Neural cell (in vitro differentiated cells): ENCODE measurements at regions not wholly inside any gene's neighbourhood (a gene's known extent, or its start where the extent isn't known, plus 50 kb on each side); places are given as distances from the start of the nearest gene placed in this dataset.

Source experiments
- EP300 ChIP-seq: fragments of 450-650 bp; conservative IDR thresholded peaks from 2 replicates; pipeline ENCODE4 v1.6.1; 2014; ENCODE audit warnings: antibody characterized with exemption, mild to moderate bottlenecking, moderate library complexity; ENCODE audit not compliant: poor library complexity, severe bottlenecking
- EZH2 ChIP-seq: fragments of 200-600, 300-800 bp; shearing (Covaris generic), sonication (generic); IDR thresholded peaks from 2 replicates; pipeline ENCODE4 v1.6.1; 2014; ENCODE audit warnings: antibody characterized with exemption, low read length, borderline replicate concordance, mild to moderate bottlenecking; ENCODE audit not compliant: insufficient read depth, poor library complexity, severe bottlenecking
- POLR2AphosphoS5 ChIP-seq: IDR thresholded peaks from 2 replicates; pipeline ENCODE4 v1.6.1; 2012
- RAD21 ChIP-seq: fragments of 450-650 bp; conservative IDR thresholded peaks from 2 replicates; pipeline ENCODE4 v1.6.1; 2014; ENCODE audit warnings: antibody characterized with exemption, mild to moderate bottlenecking, moderate library complexity
- TAF1 ChIP-seq: IDR thresholded peaks from 2 replicates; pipeline ENCODE4 v1.6.1; 2012; ENCODE audit warnings: low read depth
- TF ChIP-seq, protein P1 (sequence below): fragments of 450-650 bp; IDR thresholded peaks from 2 replicates; pipeline ENCODE4 v1.5.1; 2014; ENCODE audit warnings: antibody characterized with exemption, mild to moderate bottlenecking, moderate library complexity; ENCODE audit not compliant: poor library complexity, severe bottlenecking
- TF ChIP-seq, protein P2 (sequence below): IDR thresholded peaks from 2 replicates; pipeline ENCODE4 v1.6.1; 2012; ENCODE audit warnings: borderline replicate concordance

DNA sequence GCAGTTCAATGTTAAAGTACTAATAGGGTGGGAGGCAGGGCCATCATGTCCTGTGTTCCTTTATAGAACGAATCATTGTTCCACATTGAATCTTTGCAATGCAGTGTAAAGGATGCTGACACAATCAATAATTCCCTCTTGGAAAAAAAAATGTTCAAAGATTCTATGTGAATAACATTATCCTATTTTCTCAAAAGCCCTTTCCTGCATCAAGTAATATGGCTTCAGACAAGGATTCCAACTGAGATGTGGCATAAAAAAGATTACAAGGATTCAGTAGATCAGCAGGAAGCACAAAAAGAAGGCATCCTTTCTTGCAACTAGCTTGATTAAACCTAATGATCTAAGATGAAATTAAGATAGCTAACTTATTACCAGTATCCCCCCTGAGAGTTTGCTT lies 454.0 kb upstream of the CADM2 start:
- TF ChIP-seq, protein P1, sequence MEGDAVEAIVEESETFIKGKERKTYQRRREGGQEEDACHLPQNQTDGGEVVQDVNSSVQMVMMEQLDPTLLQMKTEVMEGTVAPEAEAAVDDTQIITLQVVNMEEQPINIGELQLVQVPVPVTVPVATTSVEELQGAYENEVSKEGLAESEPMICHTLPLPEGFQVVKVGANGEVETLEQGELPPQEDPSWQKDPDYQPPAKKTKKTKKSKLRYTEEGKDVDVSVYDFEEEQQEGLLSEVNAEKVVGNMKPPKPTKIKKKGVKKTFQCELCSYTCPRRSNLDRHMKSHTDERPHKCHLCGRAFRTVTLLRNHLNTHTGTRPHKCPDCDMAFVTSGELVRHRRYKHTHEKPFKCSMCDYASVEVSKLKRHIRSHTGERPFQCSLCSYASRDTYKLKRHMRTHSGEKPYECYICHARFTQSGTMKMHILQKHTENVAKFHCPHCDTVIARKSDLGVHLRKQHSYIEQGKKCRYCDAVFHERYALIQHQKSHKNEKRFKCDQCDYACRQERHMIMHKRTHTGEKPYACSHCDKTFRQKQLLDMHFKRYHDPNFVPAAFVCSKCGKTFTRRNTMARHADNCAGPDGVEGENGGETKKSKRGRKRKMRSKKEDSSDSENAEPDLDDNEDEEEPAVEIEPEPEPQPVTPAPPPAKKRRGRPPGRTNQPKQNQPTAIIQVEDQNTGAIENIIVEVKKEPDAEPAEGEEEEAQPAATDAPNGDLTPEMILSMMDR, result no peak
- TF ChIP-seq TAF1 (no peak), EZH2 (no peak), RAD21 (no peak), POLR2AphosphoS5 (no peak), EP300 (no peak)
- TF ChIP-seq, protein P2, sequence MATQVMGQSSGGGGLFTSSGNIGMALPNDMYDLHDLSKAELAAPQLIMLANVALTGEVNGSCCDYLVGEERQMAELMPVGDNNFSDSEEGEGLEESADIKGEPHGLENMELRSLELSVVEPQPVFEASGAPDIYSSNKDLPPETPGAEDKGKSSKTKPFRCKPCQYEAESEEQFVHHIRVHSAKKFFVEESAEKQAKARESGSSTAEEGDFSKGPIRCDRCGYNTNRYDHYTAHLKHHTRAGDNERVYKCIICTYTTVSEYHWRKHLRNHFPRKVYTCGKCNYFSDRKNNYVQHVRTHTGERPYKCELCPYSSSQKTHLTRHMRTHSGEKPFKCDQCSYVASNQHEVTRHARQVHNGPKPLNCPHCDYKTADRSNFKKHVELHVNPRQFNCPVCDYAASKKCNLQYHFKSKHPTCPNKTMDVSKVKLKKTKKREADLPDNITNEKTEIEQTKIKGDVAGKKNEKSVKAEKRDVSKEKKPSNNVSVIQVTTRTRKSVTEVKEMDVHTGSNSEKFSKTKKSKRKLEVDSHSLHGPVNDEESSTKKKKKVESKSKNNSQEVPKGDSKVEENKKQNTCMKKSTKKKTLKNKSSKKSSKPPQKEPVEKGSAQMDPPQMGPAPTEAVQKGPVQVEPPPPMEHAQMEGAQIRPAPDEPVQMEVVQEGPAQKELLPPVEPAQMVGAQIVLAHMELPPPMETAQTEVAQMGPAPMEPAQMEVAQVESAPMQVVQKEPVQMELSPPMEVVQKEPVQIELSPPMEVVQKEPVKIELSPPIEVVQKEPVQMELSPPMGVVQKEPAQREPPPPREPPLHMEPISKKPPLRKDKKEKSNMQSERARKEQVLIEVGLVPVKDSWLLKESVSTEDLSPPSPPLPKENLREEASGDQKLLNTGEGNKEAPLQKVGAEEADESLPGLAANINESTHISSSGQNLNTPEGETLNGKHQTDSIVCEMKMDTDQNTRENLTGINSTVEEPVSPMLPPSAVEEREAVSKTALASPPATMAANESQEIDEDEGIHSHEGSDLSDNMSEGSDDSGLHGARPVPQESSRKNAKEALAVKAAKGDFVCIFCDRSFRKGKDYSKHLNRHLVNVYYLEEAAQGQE, result peak; percentile 58
